Prostate gland (tissue), 2 donors: ENCODE measurements at regions not wholly inside any gene's neighbourhood (a gene's known extent, or its start where the extent isn't known, plus 50 kb on each side); places are given as distances from the start of the nearest gene placed in this dataset.

Experiments used
- POLR2A ChIP-seq: fragments of 450-650 bp; IDR thresholded peaks from one replicate; pipeline ENCODE4 v1.6.1; 2016; ENCODE audit warnings: antibody characterized with exemption, mild to moderate bottlenecking
- POLR2AphosphoS5 ChIP-seq: sonication (generic); formaldehyde crosslinking; IDR thresholded peaks from one replicate; pipeline ENCODE4 v1.6.1; 2017; ENCODE audit warnings: antibody characterized with exemption
- TF ChIP-seq, protein P1 (sequence below), 4 experiments: fragments of 200-600 bp in 2 of 4; fragments of 450-650 bp in 2 of 4; sonication (generic) in 2 of 4; IDR thresholded peaks; 1 replicate in 3 of 4; 2 replicates in 1 of 4; pipeline ENCODE4 v1.5.1; 2016 to 2019; ENCODE audit warnings: antibody characterized with exemption in 4 of 4, mild to moderate bottlenecking in 2 of 4, moderate library complexity in 2 of 4

DNA sequence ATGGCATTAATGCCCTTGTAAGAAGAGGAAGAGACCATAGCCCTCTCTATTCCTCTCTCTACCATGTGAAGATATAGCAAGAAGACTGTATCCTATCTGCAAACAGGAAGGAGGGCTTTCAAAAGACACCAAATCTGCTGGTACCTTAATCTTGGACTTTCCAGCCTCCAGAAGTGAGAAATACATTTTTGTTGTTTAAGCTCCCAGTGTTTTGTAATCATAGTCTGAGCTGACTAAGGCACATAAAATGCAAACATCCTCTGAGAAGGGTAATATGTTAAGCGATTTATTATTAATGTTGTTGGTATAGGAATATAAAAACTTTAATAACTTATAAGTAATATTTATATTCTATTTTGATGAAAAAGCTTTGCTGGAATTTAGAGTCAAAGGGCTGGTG is 559.8 kb downstream of the SUCLG1 start:
- TF ChIP-seq, protein P1, sequence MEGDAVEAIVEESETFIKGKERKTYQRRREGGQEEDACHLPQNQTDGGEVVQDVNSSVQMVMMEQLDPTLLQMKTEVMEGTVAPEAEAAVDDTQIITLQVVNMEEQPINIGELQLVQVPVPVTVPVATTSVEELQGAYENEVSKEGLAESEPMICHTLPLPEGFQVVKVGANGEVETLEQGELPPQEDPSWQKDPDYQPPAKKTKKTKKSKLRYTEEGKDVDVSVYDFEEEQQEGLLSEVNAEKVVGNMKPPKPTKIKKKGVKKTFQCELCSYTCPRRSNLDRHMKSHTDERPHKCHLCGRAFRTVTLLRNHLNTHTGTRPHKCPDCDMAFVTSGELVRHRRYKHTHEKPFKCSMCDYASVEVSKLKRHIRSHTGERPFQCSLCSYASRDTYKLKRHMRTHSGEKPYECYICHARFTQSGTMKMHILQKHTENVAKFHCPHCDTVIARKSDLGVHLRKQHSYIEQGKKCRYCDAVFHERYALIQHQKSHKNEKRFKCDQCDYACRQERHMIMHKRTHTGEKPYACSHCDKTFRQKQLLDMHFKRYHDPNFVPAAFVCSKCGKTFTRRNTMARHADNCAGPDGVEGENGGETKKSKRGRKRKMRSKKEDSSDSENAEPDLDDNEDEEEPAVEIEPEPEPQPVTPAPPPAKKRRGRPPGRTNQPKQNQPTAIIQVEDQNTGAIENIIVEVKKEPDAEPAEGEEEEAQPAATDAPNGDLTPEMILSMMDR (IDR thresholded peaks at IDR 0.05), result no peak
- no peak for TF ChIP-seq POLR2A
- no peak for TF ChIP-seq POLR2AphosphoS5
